ENCODE measurements at regions not wholly inside any gene's neighbourhood (a gene's known extent, or its start where the extent isn't known, plus 50 kb on each side); places are given as distances from the start of the nearest gene placed in this dataset.
"Not testable (repeated sequence)": the region's sequence is repeated elsewhere in the genome, so short reads cannot be mapped to it uniquely, and the experiment has no call there.

DNA sequence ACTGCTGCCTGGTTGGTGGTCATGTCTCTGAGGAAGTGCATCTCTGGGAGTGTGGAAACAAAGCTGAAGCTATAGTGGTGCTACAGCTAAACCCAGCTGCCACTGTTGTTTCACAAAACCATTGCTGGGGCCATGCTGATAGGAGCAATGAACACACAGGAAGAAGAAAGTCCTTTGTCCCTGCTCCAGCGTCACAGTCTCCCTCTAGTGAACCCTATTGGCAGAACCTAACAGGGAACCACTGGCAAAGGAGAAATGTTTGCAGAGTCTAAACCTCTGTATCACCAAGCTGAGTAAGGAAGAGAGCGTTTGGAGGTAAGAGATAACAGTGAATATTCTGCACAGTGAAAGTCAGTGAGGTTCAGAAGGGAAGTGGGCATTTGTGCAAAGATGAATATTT lies 244.0 kb downstream of the YTHDC2 start:
- Mint-ChIP-seq H3K27me3 (ENCODE audit: unreplicated experiment) (peaks cover 21% of the 10 kb centered on the region), H3K9me3 (ENCODE audit: unreplicated experiment) (no peaks in the 10 kb centered on the region), H3K27ac (ENCODE audit: unreplicated experiment) (no peak overlapping the region), H3K4me3 (ENCODE audit: unreplicated experiment) (no peak overlapping the region), H3K36me3 (ENCODE audit: unreplicated experiment) (no peaks in the 10 kb centered on the region), H3K4me1 (ENCODE audit: unreplicated experiment) (no peaks in the 10 kb centered on the region)
- no peak for DNase-seq (ENCODE audit: extremely low spot score, unreplicated experiment)
- TF ChIP-seq, protein P1, sequence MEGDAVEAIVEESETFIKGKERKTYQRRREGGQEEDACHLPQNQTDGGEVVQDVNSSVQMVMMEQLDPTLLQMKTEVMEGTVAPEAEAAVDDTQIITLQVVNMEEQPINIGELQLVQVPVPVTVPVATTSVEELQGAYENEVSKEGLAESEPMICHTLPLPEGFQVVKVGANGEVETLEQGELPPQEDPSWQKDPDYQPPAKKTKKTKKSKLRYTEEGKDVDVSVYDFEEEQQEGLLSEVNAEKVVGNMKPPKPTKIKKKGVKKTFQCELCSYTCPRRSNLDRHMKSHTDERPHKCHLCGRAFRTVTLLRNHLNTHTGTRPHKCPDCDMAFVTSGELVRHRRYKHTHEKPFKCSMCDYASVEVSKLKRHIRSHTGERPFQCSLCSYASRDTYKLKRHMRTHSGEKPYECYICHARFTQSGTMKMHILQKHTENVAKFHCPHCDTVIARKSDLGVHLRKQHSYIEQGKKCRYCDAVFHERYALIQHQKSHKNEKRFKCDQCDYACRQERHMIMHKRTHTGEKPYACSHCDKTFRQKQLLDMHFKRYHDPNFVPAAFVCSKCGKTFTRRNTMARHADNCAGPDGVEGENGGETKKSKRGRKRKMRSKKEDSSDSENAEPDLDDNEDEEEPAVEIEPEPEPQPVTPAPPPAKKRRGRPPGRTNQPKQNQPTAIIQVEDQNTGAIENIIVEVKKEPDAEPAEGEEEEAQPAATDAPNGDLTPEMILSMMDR (IDR thresholded peaks at IDR 0.05): no peak

DNA sequence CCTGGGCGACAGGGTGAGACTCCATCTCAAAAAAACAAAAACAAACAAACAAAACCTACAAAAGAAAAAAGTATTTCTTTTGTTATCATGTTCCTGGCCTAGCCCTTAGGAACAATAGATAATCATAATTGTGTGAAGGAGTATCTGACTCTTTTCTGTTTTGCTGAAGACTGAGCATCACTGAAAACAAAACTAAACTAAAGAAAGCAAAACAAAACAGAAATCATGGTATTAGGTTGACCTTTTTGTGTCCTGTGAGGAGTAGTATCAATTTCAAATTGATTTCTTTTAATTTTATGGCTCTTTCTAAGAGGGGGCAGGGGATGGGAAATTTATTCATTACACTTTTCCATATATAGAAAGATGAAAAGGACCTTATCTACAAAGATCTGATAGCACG lies 246.0 kb downstream of the YTHDC2 start:
- TF ChIP-seq, protein P1 (IDR thresholded peaks at IDR 0.05): no peak
- no peak overlapping the region for H3K4me3 Mint-ChIP-seq (ENCODE audit: unreplicated experiment)
- no peak overlapping the region for H3K27ac Mint-ChIP-seq (ENCODE audit: unreplicated experiment)
- H3K9me3 Mint-ChIP-seq (ENCODE audit: unreplicated experiment): no peaks in the 10 kb centered on the region
- H3K36me3 Mint-ChIP-seq (ENCODE audit: unreplicated experiment): no peaks in the 10 kb centered on the region
- no peak for DNase-seq (ENCODE audit: extremely low spot score, unreplicated experiment)
- H3K27me3 Mint-ChIP-seq (ENCODE audit: unreplicated experiment): peaks cover 21% of the 10 kb centered on the region
- no peaks in the 10 kb centered on the region for H3K4me1 Mint-ChIP-seq (ENCODE audit: unreplicated experiment)

DNA sequence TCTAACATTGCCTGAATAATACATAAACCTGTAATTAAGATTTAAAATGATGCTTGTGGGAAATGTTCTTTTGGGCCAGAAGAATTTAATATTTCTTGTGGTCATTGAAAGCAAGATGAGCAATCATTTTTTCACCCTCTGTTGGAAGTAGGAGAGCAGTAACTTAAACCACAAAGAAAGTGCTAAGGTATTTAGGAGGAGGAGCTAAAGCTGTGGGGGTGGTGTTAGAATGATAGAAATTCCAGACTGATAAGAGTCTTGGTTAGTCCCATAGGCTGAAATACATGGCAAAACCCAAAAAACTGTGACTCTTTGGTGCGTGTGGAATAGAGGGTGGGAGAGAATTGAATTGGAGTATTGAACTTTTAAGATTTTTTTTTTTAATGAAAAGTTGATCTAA lies 247.0 kb downstream of the YTHDC2 start:
- Mint-ChIP-seq H3K4me3 (ENCODE audit: unreplicated experiment) (no peak overlapping the region), H3K4me1 (ENCODE audit: unreplicated experiment) (no peaks in the 10 kb centered on the region), H3K27ac (ENCODE audit: unreplicated experiment) (no peak overlapping the region), H3K9me3 (ENCODE audit: unreplicated experiment) (no peaks in the 10 kb centered on the region), H3K36me3 (ENCODE audit: unreplicated experiment) (no peaks in the 10 kb centered on the region), H3K27me3 (ENCODE audit: unreplicated experiment) (peaks cover 21% of the 10 kb centered on the region)
- no peak for DNase-seq (ENCODE audit: extremely low spot score, unreplicated experiment)
- TF ChIP-seq, protein P1 (IDR thresholded peaks at IDR 0.05): no peak

DNA sequence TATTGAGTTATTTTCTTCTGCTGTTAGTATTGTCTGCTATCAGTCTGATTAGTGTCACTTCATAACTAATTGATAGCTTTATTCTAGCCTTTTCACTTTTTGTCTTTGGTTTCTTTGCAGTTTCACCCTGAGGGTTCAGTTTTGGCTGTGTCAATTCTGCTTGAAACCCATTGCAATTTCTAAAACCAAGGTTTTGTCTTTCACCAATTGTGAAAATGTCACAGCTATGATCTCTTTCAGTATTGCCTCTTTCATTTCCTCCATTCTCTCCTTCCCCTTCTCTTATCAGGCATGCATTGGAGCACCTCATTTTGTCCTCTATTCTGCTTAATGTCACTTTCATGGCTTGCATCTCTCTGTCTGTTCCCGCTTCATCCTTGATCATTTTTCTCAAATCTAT lies 248.1 kb downstream of the YTHDC2 start:
- peaks cover 21% of the 10 kb centered on the region for H3K27me3 Mint-ChIP-seq (ENCODE audit: unreplicated experiment)
- no peaks in the 10 kb centered on the region for H3K36me3 Mint-ChIP-seq (ENCODE audit: unreplicated experiment)
- no peak for DNase-seq (ENCODE audit: extremely low spot score, unreplicated experiment)
- no peak overlapping the region for H3K4me3 Mint-ChIP-seq (ENCODE audit: unreplicated experiment)
- peaks cover 7% of the 10 kb centered on the region for H3K9me3 Mint-ChIP-seq (ENCODE audit: unreplicated experiment)
- TF ChIP-seq, protein P1 (IDR thresholded peaks at IDR 0.05): no peak
- H3K4me1 Mint-ChIP-seq (ENCODE audit: unreplicated experiment): no peaks in the 10 kb centered on the region
- H3K27ac Mint-ChIP-seq (ENCODE audit: unreplicated experiment): no peak overlapping the region

DNA sequence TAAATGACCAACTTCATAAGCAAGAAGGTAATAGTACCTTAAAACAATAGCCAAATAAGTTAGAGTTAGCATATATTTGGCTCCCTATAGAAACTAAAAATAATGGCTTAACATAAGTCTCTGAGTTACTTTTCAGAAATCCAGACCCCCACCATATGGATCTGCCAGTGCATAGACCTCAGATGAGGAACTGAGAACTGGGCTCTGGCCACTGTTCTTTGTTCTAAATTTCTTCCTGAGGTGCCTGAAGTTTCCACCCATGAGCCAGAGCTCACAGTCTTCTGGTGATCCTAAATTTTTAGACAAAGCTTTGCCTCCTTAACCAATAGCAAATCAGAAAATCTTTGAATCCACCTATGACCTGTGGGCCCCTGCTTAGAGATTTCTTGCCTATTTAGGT lies 250.9 kb downstream of the YTHDC2 start:
- TF ChIP-seq, protein P1 (IDR thresholded peaks at IDR 0.05): no peak
- no peak for DNase-seq (ENCODE audit: extremely low spot score, unreplicated experiment)
- Mint-ChIP-seq H3K36me3 (ENCODE audit: unreplicated experiment) (peaks cover 2% of the 10 kb centered on the region), H3K4me3 (ENCODE audit: unreplicated experiment) (no peak overlapping the region), H3K4me1 (ENCODE audit: unreplicated experiment) (no peaks in the 10 kb centered on the region), H3K9me3 (ENCODE audit: unreplicated experiment) (peaks cover 14% of the 10 kb centered on the region), H3K27me3 (ENCODE audit: unreplicated experiment) (peaks cover 13% of the 10 kb centered on the region), H3K27ac (ENCODE audit: unreplicated experiment) (no peak overlapping the region)

DNA sequence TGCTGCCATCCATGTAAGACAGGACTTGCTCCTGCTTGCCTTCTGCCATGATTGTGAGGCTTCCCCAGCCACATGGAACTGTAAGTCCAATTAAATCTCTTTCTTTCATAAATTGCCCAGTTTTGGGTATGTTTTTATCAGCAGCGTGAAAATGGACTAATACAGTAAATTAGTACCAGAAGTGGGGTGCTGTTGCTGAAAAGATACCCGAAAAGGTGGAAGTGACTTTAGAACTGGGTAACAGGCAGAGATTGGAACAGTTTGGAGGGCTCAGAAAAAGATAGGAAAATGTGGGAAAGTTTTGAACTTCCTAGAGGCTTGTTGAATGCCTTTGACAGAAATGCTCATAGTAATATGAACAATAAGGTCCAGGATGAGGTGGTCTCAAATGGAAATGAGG lies 253.3 kb downstream of the YTHDC2 start:
- H3K27me3 Mint-ChIP-seq (ENCODE audit: unreplicated experiment); H3K36me3 Mint-ChIP-seq (ENCODE audit: unreplicated experiment); H3K4me1 Mint-ChIP-seq (ENCODE audit: unreplicated experiment); DNase-seq (ENCODE audit: extremely low spot score, unreplicated experiment); H3K27ac Mint-ChIP-seq (ENCODE audit: unreplicated experiment); H3K4me3 Mint-ChIP-seq (ENCODE audit: unreplicated experiment): not testable (repeated sequence)
- peaks cover 14% of the 10 kb centered on the region for H3K9me3 Mint-ChIP-seq (ENCODE audit: unreplicated experiment)

Data from osteocyte (in vitro differentiated cells).